Caco-2 (cell line): ENCODE measurements at regions not wholly inside any gene's neighbourhood (a gene's known extent, or its start where the extent isn't known, plus 50 kb on each side); places are given as distances from the start of the nearest gene placed in this dataset.

Experiments
- BruUV-seq: library from RNA; stranded (reverse); fragments of 400-500 nt; replicated peaks from 2 replicates; lab custom pipeline; 2021; lab: Mats Ljungman, UMichigan
- CTCF ChIA-PET: fragments of 300-600 bp; sonication (Branson Sonifier 250); formaldehyde crosslinking; loops from one replicate; lab custom pipeline; 2022; ENCODE audit warnings: antibody characterized with exemption; lab: Charles Lee
- POLR2A ChIA-PET: fragments of 300-600 bp; sonication (Branson Sonifier 250); formaldehyde crosslinking; loops from one replicate; lab custom pipeline; 2022; ENCODE audit warnings: antibody characterized with exemption; lab: Charles Lee
- DNase-seq, 2 experiments: peaks; one replicate each; pipeline versions ENCODE4 v3.0.0 to v3.0.0-alpha.2; 2020 to 2022
- H3K27me3 ChIP-seq: replicated peaks from 2 replicates; pipeline ENCODE4 v1.6.0; 2011; ENCODE audit warnings: low read length; ENCODE audit not compliant: control insufficient read depth, insufficient read depth
- H3K36me3 ChIP-seq: 2 replicates; pipeline ENCODE4 v1.5.1; 2011; ENCODE audit warnings: low read length; ENCODE audit not compliant: control insufficient read depth, insufficient read depth
- H3K4me1 ChIP-seq: fragments of 250-450 bp; sonication (Bioruptor Pico); 2 replicates; pipeline ENCODE4 v1.5.1; 2020; ENCODE audit warnings: mild to moderate bottlenecking
- H3K4me3 ChIP-seq: 2 replicates; pipeline ENCODE4 v1.5.1; 2011; ENCODE audit warnings: low read depth, mild to moderate bottlenecking, control low read depth, low read length
- H3K9me3 ChIP-seq: fragments of 250-450 bp; sonication (Bioruptor Pico); 2 replicates; pipeline ENCODE4 v1.5.1; 2020; ENCODE audit warnings: mild to moderate bottlenecking, moderate library complexity
- H3K27ac Mint-ChIP-seq: one replicate; pipeline ENCODE4 v1.8.0; 2022; ENCODE audit warnings: mixed read lengths; ENCODE audit not compliant: unreplicated experiment
- H3K27me3 Mint-ChIP-seq: one replicate; pipeline ENCODE4 v1.8.0; 2022; ENCODE audit warnings: mixed read lengths; ENCODE audit not compliant: insufficient read depth, unreplicated experiment
- H3K36me3 Mint-ChIP-seq: one replicate; pipeline ENCODE4 v1.8.0; 2022; ENCODE audit warnings: mild to moderate bottlenecking, mixed read lengths; ENCODE audit not compliant: insufficient read depth, unreplicated experiment
- H3K4me1 Mint-ChIP-seq: one replicate; pipeline ENCODE4 v1.8.0; 2022; ENCODE audit warnings: low read depth, mixed read lengths; ENCODE audit not compliant: unreplicated experiment
- H3K4me3 Mint-ChIP-seq: one replicate; pipeline ENCODE4 v1.8.0; 2022; ENCODE audit warnings: mild to moderate bottlenecking, moderate library complexity, mixed read lengths; ENCODE audit not compliant: unreplicated experiment
- H3K9me3 Mint-ChIP-seq: one replicate; pipeline ENCODE4 v1.8.0; 2022; ENCODE audit warnings: mixed read lengths; ENCODE audit not compliant: unreplicated experiment
- intact Hi-C: fragments of 100-400 bp; cut with micrococcal nuclease; formaldehyde crosslinking; loops from one replicate; pipeline ENCODE4 v1.10.0; 2022; ENCODE audit not compliant: unreplicated experiment
- TF ChIP-seq, protein P1 (sequence below), 2 experiments: fragments of 200-600 bp in 1 of 2; IDR thresholded peaks; 1 replicate in 1 of 2; 2 replicates in 1 of 2; pipeline versions ENCODE4 v1.5.1 to v1.8.0; 2011 to 2022; ENCODE audit warnings: antibody characterized with exemption in 1 of 2, control low read depth in 1 of 2, inconsistent platforms in 1 of 2, low read depth in 1 of 2, low read length in 1 of 2, mild to moderate bottlenecking in 1 of 2, moderate library complexity in 1 of 2; ENCODE audit not compliant: insufficient read depth in 1 of 2, severe bottlenecking in 1 of 2, unreplicated experiment in 1 of 2

DNA sequence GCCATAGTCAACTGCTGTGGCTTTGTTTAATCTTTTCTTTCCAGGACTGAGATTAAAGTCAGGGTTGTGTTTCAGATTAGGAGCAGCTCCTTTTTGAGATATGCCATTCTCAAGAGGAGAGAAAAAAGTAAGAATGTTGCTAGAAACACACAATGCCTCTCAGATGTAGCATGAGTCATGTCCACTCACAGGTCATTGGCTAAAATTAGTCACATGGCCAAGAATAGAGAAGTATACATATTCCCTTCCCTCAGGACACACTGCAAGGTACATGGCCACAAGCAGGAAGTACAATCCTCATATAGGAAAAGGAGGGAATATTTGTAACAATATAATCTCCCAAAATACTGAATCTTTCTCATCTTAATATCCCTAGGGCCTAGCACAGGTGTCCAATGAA lies 141.9 kb upstream of the PTBP2 start:
- H3K4me1 ChIP-seq = no peaks in the 10 kb centered on the region
- H3K27ac Mint-ChIP-seq = no peak overlapping the region
- no peak overlapping the region for H3K4me3 Mint-ChIP-seq
- DNase-seq = no peak
- H3K36me3 ChIP-seq = no peaks in the 10 kb centered on the region
- TF ChIP-seq, protein P1, sequence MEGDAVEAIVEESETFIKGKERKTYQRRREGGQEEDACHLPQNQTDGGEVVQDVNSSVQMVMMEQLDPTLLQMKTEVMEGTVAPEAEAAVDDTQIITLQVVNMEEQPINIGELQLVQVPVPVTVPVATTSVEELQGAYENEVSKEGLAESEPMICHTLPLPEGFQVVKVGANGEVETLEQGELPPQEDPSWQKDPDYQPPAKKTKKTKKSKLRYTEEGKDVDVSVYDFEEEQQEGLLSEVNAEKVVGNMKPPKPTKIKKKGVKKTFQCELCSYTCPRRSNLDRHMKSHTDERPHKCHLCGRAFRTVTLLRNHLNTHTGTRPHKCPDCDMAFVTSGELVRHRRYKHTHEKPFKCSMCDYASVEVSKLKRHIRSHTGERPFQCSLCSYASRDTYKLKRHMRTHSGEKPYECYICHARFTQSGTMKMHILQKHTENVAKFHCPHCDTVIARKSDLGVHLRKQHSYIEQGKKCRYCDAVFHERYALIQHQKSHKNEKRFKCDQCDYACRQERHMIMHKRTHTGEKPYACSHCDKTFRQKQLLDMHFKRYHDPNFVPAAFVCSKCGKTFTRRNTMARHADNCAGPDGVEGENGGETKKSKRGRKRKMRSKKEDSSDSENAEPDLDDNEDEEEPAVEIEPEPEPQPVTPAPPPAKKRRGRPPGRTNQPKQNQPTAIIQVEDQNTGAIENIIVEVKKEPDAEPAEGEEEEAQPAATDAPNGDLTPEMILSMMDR (IDR thresholded peaks at IDR 0.05; ENCODE audit: insufficient read depth in 1 of 2, low read depth in 1 of 2, low read length in 1 of 2, severe bottlenecking in 1 of 2, unreplicated experiment in 1 of 2) = no peak
- intact Hi-C loops = no loop called here
- H3K9me3 ChIP-seq = no peaks in the 10 kb centered on the region
- no TSS peak for BruUV-seq
- no peaks in the 10 kb centered on the region for H3K4me1 Mint-ChIP-seq
- H3K36me3 Mint-ChIP-seq = no peaks in the 10 kb centered on the region
- H3K4me3 ChIP-seq = no peak overlapping the region
- ChIA-PET CTCF (no interaction called here), POLR2A (no interaction called here)
- H3K9me3 Mint-ChIP-seq = no peaks in the 10 kb centered on the region
- no peaks in the 10 kb centered on the region for H3K27me3 Mint-ChIP-seq
- no peaks in the 10 kb centered on the region for H3K27me3 ChIP-seq

DNA sequence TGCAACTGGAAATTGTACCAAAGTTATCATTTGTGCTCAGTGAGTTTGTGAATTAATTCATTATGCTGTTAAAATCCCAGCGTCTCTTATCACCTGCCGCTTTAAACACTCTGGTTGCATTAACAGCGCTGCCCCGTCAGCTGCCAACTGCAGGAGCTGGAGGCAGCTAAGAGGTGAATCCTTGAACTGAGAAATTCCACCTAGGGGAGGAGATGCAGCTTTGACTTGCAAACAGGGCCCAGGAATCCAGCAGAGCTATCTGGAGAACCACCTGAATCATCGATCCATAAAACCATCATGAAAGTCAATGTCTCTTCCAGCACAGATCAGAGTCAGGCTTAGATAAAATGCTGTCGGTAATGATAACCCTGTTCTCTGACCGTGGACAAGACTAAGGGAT lies 140.7 kb upstream of the PTBP2 start:
- TF ChIP-seq, protein P1 (IDR thresholded peaks at IDR 0.05; ENCODE audit: insufficient read depth in 1 of 2, low read depth in 1 of 2, low read length in 1 of 2, severe bottlenecking in 1 of 2, unreplicated experiment in 1 of 2) = no peak
- H3K4me1 Mint-ChIP-seq = no peaks in the 10 kb centered on the region
- intact Hi-C loops = no loop called here
- ChIA-PET POLR2A (no interaction called here), CTCF (no interaction called here)
- H3K27ac Mint-ChIP-seq = no peak overlapping the region
- H3K36me3 ChIP-seq = no peaks in the 10 kb centered on the region
- no TSS peak for BruUV-seq
- H3K9me3 ChIP-seq = no peaks in the 10 kb centered on the region
- H3K4me3 ChIP-seq = no peak overlapping the region
- no peaks in the 10 kb centered on the region for H3K27me3 ChIP-seq
- H3K27me3 Mint-ChIP-seq = no peaks in the 10 kb centered on the region
- H3K9me3 Mint-ChIP-seq = no peaks in the 10 kb centered on the region
- H3K4me1 ChIP-seq = no peaks in the 10 kb centered on the region
- no peaks in the 10 kb centered on the region for H3K36me3 Mint-ChIP-seq
- no peak overlapping the region for H3K4me3 Mint-ChIP-seq
- DNase-seq = no peak

GRCh38 chr1:96581772-96582171 lies 139.8 kb upstream of the PTBP2 start:
- H3K4me3 Mint-ChIP-seq = no peak overlapping the region
- H3K9me3 ChIP-seq = no peaks in the 10 kb centered on the region
- no peaks in the 10 kb centered on the region for H3K36me3 ChIP-seq
- no TSS peak for BruUV-seq
- no peaks in the 10 kb centered on the region for H3K9me3 Mint-ChIP-seq
- no peak overlapping the region for H3K27ac Mint-ChIP-seq
- ChIA-PET CTCF (no interaction called here), POLR2A (no interaction called here)
- no peaks in the 10 kb centered on the region for H3K4me1 ChIP-seq
- H3K27me3 Mint-ChIP-seq = no peaks in the 10 kb centered on the region
- TF ChIP-seq, protein P1 (IDR thresholded peaks at IDR 0.05; ENCODE audit: insufficient read depth in 1 of 2, low read depth in 1 of 2, low read length in 1 of 2, severe bottlenecking in 1 of 2, unreplicated experiment in 1 of 2) = no peak
- H3K4me1 Mint-ChIP-seq = no peaks in the 10 kb centered on the region
- intact Hi-C loops = no loop called here
- H3K36me3 Mint-ChIP-seq = no peaks in the 10 kb centered on the region
- no peak for DNase-seq
- H3K27me3 ChIP-seq = no peaks in the 10 kb centered on the region
- H3K4me3 ChIP-seq = no peak overlapping the region
